HK-2 (cell line): ENCODE measurements at regions not wholly inside any gene's neighbourhood (a gene's known extent, or its start where the extent isn't known, plus 50 kb on each side); places are given as distances from the start of the nearest gene placed in this dataset.

Experiments
- DNase-seq: peaks from one replicate; pipeline ENCODE4 v3.0.0-alpha.2; 2018; ENCODE audit not compliant: unreplicated experiment

DNA sequence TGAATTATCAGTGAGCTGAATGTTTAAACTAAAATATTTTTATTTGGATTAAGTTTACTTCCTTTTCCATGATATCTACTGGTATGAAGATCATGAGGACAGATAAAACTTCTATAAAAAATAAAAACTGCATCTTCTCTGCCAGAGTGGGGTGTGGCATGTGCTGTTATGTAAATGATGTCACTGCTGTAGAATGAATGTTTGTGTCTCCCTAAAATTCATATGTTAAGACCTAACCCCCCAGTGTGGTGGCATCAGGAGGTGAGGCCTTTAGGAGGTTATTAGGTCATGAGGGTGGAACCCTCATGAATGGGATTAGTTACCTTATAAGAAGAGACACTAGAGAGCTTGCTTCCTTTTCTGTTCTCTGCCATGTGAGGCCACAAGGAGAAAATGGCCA, 178.7 kb upstream of the DPH6 start:
- DNase-seq: no peak

DNA sequence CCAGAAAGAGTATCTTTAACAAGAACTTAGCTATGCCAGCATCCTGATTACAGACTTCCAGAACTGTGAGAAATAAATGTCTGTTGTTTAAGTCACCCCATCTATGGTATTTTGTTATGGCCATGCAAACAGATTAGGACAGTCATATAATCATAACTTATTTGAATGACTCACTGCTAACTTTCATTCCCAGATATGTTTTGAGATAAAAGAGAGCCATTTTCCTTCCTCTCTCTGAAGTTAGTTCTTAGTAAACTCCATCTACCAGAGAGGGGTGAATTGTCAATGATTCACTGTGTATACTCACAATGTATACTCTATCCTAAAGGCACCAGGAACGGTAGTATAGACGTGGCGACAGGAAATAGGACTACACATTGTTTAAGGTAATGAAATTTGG, 179.4 kb upstream of the DPH6 start:
- no peak for DNase-seq

DNA sequence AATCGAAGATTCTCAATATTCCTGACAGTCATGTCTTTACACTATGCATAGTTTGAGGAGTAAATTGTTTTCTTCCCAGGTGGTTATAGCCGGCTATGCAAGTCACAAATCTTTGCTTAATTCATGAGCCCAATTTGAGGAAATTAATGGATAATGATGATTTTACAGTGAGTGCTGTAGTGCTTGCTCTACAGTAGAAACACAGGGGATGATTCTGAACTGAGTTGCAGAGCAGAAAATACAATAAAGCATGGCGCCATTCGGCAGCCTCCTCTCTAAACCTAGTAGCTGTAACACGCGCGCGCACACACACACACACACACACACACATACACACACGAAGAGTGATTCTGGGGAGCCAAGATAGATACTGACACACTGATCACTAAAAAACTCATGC, 181.7 kb upstream of the DPH6 start:
- no peak for DNase-seq

GRCh38 chr15:35728219-35728940, 182.4 kb upstream of the DPH6 start:
- no peak for DNase-seq

DNA sequence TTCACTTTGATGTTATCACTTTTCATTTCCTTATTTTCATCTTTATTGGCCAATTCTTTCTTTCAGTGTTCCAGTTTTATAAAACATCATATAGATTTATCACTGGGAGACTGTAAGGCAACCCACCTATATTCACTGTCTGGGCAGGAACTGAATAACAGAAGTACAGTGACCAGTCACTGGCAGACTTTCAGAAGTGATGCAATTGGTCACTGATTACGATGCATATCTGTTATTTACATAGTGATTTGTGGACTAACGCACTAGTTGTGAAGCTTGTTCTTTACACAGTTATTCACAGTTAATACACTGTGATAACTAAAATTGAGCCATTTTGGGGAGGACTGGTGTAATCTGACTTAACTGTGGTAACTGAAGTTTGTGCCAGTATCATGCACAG, 190.2 kb upstream of the DPH6 start:
- no peak for DNase-seq

- no peak for DNase-seq
Observed at GRCh38 chr15:35737441-35737840, 191.5 kb upstream of the DPH6 start.

DNA sequence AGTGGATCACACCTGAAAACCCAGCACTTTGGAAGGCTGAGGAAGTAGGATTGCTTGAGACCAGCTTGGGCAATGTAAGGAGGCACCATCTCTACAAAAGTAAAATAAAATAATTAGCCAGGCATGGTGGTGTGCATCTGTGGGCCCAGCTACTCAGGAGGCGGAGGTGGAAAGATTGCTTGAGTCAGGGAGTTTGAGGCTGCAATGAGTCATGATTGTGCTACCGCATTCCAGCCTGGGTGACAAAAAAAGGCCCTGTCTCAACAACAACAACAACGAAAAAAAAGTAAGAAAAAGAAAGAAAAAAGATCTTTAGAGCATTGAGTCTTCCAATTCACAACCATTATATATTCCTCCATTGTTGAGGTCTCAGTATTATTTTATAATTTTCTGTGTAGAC, 192.4 kb upstream of the DPH6 start:
- DNase-seq: peak; percentile 34

GRCh38 chr15:35740761-35741160, 194.8 kb upstream of the DPH6 start:
- DNase-seq: no peak

DNA sequence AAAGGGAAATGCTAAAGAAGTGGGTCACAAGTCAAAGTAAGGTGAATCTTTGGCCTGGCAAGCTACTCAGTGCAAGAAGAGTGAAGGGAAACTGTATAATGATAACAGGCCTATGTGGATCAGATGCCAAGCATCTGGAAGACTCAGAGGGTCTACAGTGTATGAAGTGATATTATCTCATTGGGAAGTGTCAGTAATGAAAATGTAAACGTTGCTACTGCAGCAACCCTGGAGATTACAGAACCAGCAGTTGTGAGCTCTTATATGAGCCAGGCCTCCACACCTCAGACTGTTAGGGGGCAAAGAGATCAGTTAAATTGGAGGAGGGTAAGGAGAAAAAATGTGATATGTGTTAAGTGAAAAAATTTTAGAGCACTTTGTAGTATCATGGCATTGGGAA, 195.4 kb upstream of the DPH6 start:
- no peak for DNase-seq

DNA sequence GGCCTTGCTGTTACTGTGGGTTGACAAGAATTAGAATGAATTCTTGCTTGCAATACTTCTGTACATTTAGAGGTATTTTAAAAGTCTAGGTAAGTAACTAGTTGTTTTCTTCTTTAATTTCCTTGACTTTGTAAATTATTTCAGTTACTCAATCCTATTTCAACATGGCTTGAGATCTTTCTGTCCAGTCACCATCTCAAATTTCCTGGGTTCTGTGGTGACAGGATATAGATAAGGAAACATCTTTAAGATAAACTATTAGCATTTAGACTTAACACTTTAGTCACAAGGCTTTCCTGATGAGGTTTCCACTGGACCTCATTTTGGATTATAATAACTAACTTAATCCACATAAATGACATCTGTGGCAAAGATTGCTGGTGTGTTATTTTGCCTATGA, 195.9 kb upstream of the DPH6 start:
- DNase-seq: no peak

DNA sequence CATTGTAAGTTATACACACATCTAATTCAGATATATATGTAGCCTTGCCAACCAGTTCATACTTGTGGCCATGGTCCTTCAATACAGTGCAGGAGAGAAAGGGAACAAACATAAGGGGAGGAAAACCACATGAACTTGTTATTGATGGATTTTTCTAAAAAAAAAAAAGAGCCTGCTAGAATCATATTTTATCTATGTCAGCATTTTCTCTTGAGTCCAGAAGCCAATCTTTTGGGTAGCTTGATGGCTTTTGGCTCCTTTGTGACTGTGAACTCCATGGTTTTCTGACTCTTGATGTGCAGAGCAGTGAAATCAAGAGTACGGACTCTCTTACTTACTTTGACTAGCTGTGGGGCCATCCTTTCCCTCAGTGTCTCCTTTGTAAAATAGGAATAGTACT, 197.4 kb upstream of the DPH6 start:
- DNase-seq: no peak

DNA sequence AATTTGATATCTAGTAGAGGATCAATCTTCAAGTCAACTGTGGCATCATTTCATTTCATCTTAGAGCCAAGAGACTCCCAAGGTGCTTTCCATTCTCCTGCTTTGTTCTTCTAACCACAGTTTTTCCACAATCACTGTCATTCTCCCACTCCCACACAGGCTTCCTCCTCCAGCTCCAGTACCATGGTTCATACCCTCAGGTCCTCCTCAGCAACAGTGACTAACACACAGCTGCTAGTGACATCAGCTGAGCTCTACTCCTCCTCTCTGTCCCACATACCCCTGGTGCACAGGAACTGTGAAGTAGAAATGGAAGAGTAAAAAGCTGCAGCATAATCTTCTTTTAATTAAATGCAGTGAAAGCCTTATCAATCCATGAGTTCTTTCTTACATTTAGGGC, 200.2 kb upstream of the DPH6 start:
- no peak for DNase-seq

DNA sequence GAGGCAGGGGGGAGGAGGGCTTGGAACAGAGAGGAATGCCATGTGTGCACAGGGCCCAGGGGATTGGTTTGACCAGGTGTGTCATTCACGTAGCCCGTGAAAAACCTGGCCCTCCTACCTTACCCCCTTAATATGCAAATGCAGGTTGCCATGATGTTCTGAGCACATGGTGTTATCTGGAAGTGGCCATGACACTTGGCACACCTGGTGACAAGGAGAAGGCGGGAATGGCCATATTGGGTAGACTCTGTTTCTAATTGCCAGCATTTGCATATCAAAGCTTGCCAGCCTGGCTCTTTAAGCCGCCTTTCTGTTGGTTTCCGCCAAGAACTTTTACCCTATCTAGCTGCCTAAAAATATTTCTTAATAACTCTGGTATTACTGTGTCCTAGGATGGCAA, 202.1 kb upstream of the DPH6 start:
- no peak for DNase-seq

GRCh38 chr15:35750051-35750450, 204.1 kb upstream of the DPH6 start:
- no peak for DNase-seq

DNA sequence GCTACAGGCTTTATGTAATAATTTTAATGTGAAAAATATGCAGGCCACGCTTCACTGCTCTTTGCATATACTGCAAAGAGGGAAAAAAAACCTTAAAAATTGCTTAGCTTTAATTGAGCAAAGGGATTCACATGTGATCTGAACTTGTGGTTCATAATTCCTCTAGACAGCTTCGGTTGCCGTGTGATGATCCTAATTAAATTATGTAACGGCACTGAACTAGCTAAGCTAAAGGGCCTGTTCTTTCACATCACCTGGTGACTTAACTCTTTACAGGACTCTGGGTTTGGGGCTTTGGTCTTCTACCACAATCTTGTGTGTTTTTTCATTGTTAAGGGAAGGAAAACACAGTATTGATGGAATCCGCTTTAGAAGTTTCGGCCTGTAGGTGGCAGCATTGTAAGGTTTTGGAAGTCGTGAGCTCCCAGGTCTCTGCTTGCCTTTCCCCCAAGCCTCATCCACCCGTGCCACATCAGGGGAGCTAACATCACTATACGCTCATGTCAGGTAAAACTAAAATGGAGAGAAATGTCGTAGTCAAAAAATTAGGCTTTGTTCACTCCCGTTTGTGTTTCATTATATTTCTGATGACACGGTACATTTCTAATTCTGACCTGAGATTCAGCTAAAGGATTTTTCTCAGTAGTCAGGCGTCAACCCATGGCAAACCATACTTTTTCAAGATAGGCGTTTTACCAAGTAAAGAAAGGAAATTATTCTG, 205.6 kb upstream of the DPH6 start:
- DNase-seq: peak; percentile 36

GRCh38 chr15:35752134-35752466, 206.1 kb upstream of the DPH6 start:
- DNase-seq: no peak

GRCh38 chr15:35753486-35753885, 207.5 kb upstream of the DPH6 start:
- no peak for DNase-seq

DNA sequence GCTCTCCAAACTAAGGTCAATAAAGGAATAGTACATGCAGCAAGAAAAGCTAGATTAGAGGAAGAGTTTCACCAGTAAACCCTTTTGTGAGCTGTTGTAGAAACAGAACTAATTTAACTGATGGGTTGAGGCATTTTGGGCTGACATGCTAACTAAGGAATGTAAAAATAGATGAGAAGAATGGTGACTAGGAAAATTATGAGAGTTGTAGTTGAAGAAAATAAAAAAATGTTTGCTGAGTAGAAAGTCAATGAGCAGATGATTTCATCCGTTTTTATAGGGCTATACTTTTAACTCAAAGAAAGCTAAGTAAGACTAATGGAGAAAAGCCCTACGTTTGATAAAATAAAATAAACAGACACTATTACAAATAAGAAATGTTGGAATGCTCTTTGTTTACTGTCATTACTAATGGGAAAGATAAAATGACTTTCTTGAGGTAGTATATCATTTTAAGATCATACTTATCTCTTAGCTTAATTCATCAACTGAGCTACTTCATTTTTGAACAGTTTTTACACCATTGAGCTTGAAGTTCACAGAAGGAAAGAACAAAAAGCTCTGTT, 209.4 kb upstream of the DPH6 start:
- DNase-seq: no peak

DNA sequence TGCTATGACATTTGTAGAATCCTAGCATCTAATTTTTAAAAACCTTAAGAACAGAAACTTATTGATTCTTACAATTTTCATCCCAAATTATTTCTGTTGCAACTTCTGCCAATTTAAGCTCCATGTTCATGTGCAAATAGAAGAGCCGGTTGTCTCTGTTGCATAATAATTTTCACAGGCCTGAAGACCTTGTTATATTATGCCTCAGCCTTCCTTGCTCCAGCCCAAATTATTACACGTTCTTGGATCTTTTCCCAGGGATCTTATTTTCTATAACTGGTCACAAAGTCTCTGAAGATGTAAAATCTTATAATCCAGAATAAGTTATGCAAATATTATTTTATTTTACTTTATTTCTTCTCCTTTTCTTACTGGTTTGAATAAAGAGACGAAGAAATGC, 210.7 kb upstream of the DPH6 start:
- no peak for DNase-seq

DNA sequence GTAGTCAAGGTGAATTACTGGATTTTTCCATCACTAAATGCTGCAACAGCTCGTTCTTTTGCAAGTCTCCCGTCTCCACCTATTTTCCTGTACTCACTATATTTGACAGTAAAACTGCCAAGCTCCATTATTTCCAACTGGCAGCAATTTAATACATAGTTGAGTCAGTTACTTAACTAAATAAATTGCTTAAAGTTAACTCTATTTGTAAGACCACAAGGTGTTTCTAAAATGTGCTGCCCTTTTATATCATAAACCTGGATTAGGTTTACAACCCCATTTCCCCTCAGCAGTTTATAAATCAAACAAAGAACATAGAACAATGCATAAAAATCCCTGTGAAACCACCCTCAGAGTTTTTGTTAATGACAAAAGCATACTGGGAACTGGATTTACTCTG, 211.4 kb upstream of the DPH6 start:
- DNase-seq: no peak

DNA sequence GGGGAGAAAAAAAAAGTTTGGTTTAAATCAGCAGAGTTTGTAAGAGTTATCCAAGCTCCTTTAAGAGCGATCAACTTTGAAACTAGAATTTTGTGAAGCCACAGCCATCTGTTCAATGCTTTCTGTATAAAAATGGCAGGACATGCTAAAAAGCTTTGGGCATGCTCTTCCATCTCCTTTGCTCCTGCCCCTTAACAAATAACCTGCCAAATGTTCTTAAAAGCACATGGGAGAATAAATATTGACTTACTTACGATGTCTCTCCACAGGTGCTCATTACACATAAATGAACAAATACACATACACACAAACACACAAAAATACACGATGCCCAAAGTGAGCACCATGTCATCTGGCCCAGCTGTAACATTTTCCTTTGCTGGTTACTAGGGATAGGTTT, 211.8 kb upstream of the DPH6 start:
- DNase-seq: no peak

- no peak for DNase-seq
Observed at GRCh38 chr15:35764661-35765519, 218.9 kb upstream of the DPH6 start.

DNA sequence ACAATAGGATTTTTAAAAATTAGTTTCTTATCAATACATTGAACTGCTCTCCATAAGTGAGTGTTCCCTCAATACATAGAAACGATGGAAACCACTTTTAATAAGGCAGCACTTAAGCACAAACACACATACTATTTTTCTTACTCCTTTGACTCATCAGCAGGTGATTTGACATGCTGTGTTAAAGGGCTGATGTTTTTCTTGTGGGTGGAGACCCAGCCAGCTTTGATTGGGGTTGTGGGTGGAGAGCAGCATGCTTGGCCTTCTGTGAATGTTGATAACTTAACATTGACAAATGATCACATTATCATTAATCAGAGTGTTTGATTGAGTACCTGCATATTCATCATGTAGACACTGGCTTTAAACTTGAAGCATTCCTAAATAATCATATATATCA, 223.0 kb upstream of the DPH6 start:
- DNase-seq: no peak
